Ishikawa (cell line): ENCODE measurements at regions not wholly inside any gene's neighbourhood (a gene's known extent, or its start where the extent isn't known, plus 50 kb on each side); places are given as distances from the start of the nearest gene placed in this dataset.

Experiments
- CEBPB ChIP-seq: IDR thresholded peaks from 2 replicates; pipeline ENCODE4 v1.6.1; 2012
- CREB1 ChIP-seq: IDR thresholded peaks from 2 replicates; pipeline ENCODE4 v1.6.1; 2012; ENCODE audit warnings: low read depth
- EGR1 ChIP-seq: IDR thresholded peaks from 2 replicates; pipeline ENCODE4 v1.6.1; 2012
- EP300 ChIP-seq: IDR thresholded peaks from 2 replicates; pipeline ENCODE4 v1.6.1; 2012; ENCODE audit warnings: borderline replicate concordance
- FOXM1 ChIP-seq: IDR thresholded peaks from 2 replicates; pipeline ENCODE4 v1.6.1; 2012; ENCODE audit warnings: low read depth, borderline replicate concordance
- NFIC ChIP-seq: IDR thresholded peaks from 2 replicates; pipeline ENCODE4 v1.6.1; 2012
- RAD21 ChIP-seq: IDR thresholded peaks from 2 replicates; pipeline ENCODE4 v1.6.1; 2012; ENCODE audit warnings: low read depth
- TAF1 ChIP-seq: IDR thresholded peaks from 2 replicates; pipeline ENCODE4 v1.6.1; 2012; ENCODE audit warnings: low read depth, mild to moderate bottlenecking
- TCF12 ChIP-seq: IDR thresholded peaks from 2 replicates; pipeline ENCODE4 v1.6.1; 2012; ENCODE audit warnings: low read depth
- TEAD4 ChIP-seq: IDR thresholded peaks from 2 replicates; pipeline ENCODE4 v1.6.1; 2012
- YY1 ChIP-seq: IDR thresholded peaks from 2 replicates; pipeline ENCODE4 v1.6.1; 2012; ENCODE audit warnings: low read depth
- ZBTB7A ChIP-seq: IDR thresholded peaks from 2 replicates; pipeline ENCODE4 v1.6.1; 2012; ENCODE audit warnings: low read depth
- TF ChIP-seq, protein P1 (sequence below): IDR thresholded peaks from 2 replicates; pipeline ENCODE4 v1.6.1; 2012
- TF ChIP-seq, protein P2 (sequence below): IDR thresholded peaks from 2 replicates; pipeline ENCODE4 v1.6.1; 2012
- TF ChIP-seq, protein P3 (sequence below): IDR thresholded peaks from 2 replicates; pipeline ENCODE4 v1.6.1; 2012; ENCODE audit warnings: low read depth, mild to moderate bottlenecking

DNA sequence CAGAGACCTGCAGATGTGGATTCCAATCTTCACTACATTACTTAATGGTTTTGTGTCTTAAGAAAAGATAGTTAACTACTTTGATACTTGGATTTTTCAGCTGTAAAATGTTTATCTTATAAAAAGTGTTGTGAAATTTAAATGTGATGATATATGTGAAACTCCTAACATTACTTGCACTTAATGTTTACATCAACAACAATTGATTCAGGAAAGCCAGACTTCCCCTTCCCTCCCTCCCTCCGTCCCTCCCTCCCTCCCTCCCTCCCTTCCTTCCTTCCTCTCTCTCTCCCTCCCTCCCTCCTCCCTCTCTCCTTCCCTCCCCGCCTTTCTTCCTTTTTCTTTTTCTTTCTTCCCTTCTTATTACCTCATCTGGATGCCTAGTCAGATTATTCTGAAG, 773.9 kb upstream of the FAM98A start:
- TF ChIP-seq CREB1 (no peak), TEAD4 (no peak), TCF12 (no peak), TAF1 (no peak), ZBTB7A (no peak), YY1 (no peak), EP300 (no peak), FOXM1 (no peak), RAD21 (no peak), EGR1 (no peak), NFIC (no peak), CEBPB (no peak)
- TF ChIP-seq, protein P1, sequence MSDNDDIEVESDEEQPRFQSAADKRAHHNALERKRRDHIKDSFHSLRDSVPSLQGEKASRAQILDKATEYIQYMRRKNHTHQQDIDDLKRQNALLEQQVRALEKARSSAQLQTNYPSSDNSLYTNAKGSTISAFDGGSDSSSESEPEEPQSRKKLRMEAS, result no peak
- TF ChIP-seq, protein P2, sequence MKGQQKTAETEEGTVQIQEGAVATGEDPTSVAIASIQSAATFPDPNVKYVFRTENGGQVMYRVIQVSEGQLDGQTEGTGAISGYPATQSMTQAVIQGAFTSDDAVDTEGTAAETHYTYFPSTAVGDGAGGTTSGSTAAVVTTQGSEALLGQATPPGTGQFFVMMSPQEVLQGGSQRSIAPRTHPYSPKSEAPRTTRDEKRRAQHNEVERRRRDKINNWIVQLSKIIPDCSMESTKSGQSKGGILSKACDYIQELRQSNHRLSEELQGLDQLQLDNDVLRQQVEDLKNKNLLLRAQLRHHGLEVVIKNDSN, result no peak
- TF ChIP-seq, protein P3, sequence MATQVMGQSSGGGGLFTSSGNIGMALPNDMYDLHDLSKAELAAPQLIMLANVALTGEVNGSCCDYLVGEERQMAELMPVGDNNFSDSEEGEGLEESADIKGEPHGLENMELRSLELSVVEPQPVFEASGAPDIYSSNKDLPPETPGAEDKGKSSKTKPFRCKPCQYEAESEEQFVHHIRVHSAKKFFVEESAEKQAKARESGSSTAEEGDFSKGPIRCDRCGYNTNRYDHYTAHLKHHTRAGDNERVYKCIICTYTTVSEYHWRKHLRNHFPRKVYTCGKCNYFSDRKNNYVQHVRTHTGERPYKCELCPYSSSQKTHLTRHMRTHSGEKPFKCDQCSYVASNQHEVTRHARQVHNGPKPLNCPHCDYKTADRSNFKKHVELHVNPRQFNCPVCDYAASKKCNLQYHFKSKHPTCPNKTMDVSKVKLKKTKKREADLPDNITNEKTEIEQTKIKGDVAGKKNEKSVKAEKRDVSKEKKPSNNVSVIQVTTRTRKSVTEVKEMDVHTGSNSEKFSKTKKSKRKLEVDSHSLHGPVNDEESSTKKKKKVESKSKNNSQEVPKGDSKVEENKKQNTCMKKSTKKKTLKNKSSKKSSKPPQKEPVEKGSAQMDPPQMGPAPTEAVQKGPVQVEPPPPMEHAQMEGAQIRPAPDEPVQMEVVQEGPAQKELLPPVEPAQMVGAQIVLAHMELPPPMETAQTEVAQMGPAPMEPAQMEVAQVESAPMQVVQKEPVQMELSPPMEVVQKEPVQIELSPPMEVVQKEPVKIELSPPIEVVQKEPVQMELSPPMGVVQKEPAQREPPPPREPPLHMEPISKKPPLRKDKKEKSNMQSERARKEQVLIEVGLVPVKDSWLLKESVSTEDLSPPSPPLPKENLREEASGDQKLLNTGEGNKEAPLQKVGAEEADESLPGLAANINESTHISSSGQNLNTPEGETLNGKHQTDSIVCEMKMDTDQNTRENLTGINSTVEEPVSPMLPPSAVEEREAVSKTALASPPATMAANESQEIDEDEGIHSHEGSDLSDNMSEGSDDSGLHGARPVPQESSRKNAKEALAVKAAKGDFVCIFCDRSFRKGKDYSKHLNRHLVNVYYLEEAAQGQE, result no peak

DNA sequence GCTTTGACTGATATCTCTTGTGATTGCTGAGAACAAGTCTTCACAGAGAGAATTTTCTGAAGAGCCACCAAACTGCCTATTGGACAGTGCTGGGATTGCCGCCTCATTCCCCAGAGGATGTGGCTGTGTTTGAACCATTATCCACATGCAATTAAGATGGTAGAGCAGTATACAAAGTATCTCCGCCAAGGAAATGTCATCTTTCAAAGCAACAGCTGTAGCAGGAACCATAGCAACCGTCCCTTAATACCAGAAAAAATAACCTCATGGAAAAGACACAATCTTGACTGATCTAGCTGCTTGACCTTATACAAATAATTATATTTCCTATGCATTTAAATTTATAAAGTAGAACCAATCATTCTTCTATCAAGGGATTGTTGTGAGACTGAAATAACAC, 772.6 kb upstream of the FAM98A start:
- no peak for TF ChIP-seq CEBPB
- TF ChIP-seq, protein P2, result no peak
- no peak for TF ChIP-seq EGR1
- TF ChIP-seq, protein P3, result no peak
- TF ChIP-seq EP300, result no peak
- TF ChIP-seq, protein P1, result no peak
- TF ChIP-seq TCF12, result no peak
- no peak for TF ChIP-seq RAD21
- no peak for TF ChIP-seq NFIC
- no peak for TF ChIP-seq CREB1
- no peak for TF ChIP-seq YY1
- TF ChIP-seq ZBTB7A, result no peak
- no peak for TF ChIP-seq TEAD4
- no peak for TF ChIP-seq TAF1
- no peak for TF ChIP-seq FOXM1

DNA sequence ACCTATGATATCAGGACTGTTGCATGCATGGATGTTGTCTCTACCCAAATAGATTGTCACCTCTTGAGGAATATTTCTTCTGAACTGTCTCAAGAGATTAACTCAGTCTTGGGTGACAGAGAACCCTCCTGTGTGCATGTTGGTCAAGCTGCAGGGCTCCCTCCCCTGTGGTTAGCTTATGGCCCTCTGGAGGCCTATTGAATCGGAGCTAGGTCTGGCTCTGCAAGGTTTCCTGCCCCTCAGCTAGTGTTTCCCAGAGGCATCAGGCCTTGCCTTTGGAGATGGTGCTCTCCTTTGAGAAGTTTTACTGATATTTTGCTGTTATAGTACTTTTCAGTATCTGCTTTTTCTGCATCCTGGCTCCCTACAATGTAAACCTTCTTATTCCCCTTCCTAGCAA, 769.2 kb upstream of the FAM98A start:
- no peak for TF ChIP-seq EP300
- TF ChIP-seq RAD21, result no peak
- no peak for TF ChIP-seq CREB1
- TF ChIP-seq TAF1, result no peak
- no peak for TF ChIP-seq TCF12
- TF ChIP-seq, protein P3, result no peak

DNA sequence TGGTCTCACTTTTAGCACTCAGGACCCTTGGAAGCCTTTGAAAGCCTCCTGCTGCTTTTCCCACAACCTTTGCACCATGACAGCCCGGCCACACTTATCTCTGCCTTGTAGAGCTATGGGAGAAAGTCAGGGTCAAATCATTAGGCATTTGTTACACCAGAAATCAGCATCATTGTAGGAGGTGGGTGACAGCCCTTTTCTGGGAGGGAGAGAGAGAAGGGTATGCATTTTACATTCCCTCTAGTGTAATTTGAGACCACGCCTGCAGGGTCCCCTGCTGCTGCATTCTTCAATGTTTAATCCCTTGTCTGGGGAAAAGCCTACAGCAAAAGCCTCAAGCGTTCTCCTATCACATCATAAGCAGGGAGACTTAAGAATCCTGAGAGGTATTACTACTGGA, 766.8 kb upstream of the FAM98A start:
- TF ChIP-seq, protein P3, result no peak
- no peak for TF ChIP-seq YY1
- TF ChIP-seq TCF12, result no peak
- TF ChIP-seq TEAD4, result no peak
- no peak for TF ChIP-seq EP300
- TF ChIP-seq, protein P1, result no peak
- TF ChIP-seq TAF1, result no peak
- no peak for TF ChIP-seq EGR1
- no peak for TF ChIP-seq ZBTB7A
- TF ChIP-seq CREB1, result no peak
- TF ChIP-seq FOXM1, result no peak
- TF ChIP-seq, protein P2, result no peak
- no peak for TF ChIP-seq CEBPB
- no peak for TF ChIP-seq RAD21
